Eye (tissue), 1 donor: ENCODE measurements at regions not wholly inside any gene's neighbourhood (a gene's known extent, or its start where the extent isn't known, plus 50 kb on each side); places are given as distances from the start of the nearest gene placed in this dataset.

Experiments used
- DNase-seq: peaks from one replicate; pipeline ENCODE4 v3.0.0-alpha.2; 2015

- no peak for DNase-seq
These were observed 50.4 kb upstream of the GGTA1 start for GRCh38 chr9:121550041-121550440.

DNA sequence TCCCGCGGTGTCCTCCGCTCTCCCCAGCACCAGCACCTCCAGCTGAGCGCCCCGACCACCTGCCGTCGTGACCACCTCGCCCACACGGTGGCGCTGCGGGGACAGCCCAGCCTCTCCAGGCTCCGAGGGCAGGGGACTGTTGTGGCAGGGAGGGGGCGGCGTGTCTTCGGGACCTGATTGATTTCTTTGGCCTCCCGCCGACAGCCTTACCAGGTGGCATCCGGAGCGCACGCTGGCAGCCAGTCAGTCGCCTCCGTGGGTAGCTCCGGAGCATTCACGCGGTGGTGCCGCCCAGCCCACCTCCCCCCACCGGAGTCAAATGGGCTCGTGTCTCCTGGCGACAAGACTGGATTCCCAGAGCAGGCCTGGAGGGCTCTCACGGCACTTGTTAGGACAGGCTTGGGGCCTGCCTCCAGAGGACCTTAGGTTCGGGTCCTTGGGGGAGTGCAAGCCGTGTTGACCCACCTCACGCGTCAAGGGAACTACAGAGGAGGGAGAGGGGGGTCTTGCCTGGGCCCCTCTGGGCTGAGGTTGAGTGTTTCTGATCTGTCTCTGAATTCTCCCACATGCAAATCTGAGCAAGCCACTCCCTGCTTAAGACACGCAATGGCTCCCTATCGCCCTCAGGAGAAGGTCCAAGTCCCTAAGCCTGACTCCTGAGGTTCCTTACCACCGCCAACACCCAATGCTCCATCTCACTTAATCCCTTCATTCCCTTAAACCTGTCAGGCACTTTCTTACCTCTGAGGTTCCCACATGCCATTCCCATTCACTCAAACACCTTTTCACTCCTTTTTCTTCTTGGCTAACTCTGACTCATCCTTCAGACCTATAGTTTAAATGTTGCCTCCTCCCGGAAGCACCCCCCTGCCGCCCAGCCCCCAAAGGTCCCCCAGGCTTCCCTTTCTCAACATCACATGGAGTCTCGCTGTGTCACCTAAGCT, 51.2 kb upstream of the GGTA1 start:
- peak; percentile 95 for DNase-seq

- DNase-seq, result no peak
These were observed 52.5 kb upstream of the GGTA1 start for GRCh38 chr9:121551985-121552753.

DNA sequence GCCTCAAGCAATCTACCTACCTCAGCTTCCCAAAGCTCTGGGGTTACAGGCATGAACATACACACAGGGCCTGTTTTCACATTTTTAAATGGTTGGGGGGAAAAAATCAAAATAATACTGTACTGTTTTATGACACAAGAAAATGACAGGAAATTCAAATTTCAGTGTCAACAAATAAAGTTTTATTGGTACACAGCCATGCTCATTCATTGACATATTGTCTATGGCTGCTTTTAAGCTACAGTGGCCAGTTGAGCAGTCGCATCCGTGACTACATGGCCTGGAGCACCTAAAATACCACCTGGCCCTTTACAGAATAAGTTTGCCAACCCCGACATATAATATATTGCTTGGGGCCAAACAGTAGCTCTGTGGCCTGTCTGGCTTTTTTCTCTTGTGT, 56.4 kb upstream of the GGTA1 start:
- DNase-seq, result no peak

DNA sequence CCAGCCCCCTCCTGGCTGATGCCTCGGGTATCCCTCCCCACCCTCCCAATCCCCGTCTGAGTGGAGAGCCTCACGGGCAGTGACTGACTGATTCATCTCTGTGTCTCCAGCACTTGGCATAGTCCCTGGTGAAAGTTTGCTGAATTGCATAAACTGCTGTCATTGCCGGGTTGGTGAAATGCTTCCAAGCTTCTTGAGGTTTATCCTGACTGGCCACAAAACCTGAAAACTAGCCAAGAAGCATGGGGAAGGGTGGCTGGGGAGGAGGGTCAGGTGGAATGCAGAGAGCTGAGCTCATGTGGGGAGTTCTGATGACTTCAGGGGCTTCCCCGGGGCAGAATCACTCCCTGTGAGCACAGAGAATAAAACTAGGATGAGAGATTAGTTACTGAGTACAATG, 56.9 kb upstream of the GGTA1 start:
- no peak for DNase-seq

DNA sequence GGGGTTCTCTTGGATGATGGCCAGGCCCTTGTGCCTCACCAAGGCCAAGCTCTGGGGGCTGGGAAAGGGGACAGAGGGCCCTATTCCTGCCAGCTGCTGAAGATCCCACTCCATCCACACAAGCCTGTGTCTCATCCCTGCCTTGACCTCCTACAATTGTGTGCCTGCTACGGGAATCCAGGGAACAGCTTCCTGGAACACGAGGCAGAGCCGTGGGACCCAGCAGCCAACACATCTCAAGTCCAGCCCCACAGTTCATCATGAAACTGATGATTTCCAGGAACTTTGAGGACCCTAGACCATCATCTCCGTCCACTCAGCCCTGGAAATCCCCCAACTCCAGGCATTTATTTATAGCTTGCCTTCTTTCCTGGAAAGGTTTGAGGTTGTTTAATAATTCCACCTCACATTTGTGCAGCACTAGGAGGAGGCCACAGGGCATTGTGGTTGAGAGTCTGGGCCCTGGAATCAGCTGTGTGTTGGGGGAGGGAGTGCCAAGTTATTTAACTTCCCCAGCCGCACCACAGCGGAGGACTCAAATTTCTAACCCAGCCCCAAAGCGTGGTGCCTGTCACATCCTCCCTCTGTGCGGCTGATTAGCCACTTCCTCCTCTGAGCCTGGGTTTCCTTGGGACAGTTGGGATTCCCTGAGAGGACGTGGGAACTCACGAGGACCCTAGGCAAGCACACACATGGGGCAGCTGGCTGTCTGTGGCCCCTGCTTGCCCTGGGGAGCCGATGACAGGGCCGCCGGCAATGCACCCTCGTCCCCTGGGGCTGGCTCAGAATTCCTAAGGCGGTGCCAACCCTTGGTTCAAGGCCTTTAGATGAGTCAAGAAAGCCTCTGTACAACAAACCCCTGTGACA, 58.2 kb upstream of the GGTA1 start:
- DNase-seq, result peak; percentile 85

DNA sequence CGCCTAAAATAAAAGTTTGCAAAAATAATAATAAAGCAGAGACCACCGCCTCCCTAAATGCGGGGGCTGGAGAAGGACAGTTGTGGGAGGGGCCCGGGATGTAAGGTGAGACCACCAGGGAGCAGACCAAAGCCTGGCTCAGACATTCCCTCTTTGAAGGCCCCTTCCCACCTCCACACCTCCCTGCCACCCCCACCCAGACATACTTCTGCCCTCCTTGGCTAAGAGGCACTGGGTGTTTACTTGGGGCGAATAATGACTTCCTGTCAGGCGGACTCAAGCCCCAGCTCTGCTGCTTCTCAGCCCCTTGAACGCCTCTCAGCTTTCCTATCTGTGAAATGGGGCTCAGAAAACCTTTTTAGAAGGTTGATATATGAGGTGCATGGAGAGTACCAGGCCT, 58.8 kb upstream of the GGTA1 start:
- no peak for DNase-seq

DNA sequence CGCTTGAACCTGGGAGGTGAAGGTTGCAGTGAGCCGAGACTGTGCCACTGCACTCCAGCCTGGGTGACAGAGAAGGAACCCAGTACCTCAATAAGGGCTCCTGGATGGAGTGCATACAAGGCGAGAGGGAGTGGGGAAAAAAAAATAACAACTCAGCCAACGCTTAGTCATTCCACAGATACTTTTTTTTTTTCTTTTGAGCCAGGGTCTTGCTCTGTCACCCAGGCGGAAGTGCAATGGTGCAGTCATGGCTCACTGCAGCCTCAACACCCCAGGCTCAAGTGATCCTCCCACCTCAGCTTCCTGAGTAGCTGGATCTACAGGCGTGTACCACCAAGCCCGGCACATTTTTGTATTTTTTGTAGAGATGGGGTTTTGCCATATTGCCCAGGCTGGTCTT, 59.5 kb upstream of the GGTA1 start:
- no peak for DNase-seq

- DNase-seq, result no peak
These were observed 61.3 kb upstream of the GGTA1 start for GRCh38 chr9:121560921-121561320.

DNA sequence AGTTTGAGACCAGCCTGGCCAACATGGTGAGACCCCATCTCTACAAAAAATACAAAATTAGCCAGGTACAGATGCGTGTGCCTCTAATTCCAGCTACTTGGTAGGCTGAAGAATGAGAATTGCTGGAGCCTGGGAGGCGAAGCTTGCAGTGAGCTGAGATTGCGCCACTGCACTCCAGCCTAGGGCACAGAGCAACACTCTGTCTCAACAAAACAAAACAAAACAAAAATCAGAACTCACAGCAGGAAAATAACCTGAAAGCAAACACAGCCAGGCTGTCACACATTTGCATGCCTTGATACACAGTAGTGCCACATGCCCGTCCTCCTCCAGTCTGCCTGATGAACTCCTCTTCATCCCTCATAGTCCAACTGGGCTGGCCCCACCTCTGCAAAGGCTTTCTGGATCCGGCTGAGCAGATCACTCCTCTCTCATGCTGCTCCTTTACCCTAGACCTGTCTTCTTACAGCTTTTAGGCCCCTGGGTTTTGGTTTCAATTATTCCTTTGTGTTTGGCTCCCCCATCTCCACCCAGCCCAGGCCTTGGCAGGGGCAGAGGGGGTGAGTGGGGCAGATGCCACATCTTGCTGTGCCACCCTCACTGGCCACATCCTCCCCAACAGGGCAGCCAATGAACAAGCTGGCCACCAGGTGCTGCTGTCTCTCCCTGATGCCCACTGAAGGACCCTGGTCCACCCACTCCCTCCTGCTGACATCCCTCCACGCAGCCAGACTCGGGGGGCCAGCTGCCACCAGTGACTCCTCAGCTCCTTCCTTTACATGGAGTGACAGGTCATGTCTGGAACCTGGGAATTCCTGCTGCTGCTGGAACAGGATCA, 62.0 kb upstream of the GGTA1 start:
- no peak for DNase-seq

GRCh38 chr9:121562301-121562700, 62.7 kb upstream of the GGTA1 start:
- DNase-seq, result no peak

DNA sequence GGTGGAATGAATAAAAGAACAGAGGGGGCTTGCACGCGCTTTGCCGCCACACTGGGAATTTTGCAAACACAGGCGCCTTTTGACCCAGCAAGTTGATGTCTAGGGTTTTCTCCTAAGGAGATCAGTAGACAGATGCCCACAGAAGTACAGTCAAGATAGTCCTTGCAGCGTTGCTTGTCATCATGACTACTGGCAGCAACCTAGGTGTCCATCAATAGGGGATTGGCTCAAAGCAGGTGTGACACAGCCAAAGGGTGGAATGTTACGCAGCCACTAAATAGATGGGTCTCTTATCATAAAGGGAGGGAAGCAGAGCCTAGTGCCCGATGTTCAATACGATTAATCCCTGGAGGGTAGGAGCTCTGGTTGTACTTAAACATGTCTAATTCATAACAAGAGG, 63.8 kb upstream of the GGTA1 start:
- DNase-seq, result no peak

DNA sequence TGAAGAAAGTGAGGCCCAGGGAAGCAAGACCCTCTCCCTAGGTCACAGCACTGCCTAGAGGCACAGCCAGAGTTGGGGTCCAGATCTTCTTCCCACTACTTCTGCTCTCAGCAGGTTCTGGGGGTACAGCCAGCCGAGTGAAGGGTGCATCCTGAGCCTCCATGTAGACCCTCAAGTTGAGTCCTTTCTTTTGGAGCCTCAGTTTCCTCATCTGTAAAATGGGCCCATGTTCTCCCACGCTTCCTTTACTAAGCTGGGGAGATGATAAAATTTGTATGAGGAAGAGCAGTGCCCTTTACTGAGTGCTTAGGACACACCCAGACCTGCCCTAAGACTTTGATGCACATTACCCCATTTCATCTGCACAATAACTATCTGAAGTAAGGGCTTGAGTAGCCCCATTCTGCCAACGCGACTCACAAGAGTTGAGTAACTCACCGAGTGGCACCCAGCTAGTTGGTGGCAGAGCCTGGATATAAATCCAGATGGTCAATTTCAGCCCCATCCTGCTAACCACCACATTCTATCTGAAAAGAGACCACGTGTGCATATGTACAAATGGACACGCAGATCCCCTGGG, 64.3 kb upstream of the GGTA1 start:
- DNase-seq, result no peak

GRCh38 chr9:121564504-121565260, 65.0 kb upstream of the GGTA1 start:
- no peak for DNase-seq

DNA sequence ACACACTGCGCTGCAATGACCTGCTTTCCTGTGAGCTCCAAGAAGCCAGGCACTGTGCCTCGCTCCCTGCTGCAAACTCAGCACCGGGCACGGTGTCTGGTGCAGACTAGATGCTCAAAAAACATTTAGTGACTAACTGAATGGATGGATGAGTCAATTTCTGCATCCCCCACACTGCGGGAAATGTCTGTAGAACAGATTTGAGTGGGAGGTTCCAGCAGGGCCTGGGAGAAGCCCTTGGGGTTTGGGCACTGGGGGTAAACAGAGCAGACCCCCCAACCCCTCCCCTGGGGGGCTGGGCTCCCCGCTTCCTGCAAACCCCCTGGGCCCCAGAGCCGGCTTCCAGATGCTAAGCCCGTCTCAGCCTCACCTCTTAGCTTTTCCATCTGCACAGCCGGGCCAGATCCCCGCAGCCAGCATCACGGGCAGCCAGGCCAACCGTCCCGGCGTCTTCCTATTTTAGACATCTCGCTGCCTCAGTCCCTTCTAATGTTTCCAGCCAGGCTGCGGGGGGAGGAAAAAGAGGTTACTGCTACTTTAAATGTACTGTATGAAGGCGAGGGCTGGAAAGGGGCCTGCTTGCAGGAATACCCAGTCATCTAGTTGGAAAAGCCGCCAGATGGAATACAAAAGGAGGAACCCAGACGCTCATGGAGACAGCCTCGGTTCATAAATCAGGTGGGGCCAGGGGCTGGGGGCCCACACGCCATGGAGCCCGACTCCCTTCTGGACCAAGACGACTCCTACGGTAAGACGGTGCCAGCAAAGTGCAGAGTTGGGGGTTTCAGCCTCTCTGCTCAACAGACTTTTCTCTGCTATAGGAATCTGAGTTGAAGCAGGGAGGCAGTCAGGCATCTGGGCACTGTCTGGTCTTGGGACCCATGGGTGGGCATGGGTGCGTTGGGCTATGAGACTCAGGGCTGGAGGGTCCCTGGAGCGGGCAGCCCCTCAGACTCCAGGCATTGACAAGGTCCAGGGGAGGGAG, 67.1 kb upstream of the GGTA1 start:
- DNase-seq, result peak; percentile 64

DNA sequence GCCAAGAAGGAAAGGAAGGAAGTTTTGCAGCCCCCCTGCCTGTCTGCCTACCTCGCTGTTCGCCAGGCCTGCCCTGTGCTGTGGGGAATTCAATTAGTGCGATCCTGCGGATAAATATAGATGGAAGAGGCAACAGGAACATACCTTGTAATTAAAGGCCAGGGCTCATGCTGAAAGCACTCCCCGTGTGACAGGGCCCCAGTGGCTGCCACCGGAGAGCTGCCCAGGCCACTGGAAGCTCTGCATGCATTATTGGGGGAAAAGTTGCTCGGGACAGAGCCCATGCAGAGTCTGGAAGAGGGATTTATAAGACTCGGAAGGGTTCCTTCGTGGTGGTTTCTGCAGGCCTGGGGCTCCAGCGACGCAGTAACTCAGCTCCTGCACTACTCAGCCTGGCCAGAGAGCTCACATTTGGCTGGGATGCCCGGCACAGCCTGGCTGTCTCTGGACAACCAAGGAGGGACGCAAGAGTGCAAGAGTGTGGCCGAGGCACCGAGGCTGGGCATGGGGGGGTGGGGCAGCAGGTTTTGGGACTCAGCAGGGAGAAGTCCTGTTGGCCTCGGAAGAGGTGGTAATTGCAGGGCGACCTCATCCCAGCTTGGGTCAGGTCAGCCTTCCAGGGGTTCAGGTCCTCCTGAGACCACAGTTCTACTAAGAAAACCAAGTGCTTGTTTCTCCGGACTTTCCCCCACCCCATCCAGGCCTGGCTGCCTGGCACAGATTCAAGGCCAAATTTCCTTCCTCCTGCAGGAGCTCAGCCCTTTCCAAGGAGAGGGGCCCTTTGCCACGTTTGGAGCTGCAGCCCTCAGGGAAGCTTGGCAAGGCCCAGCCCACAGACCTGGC, 68.1 kb upstream of the GGTA1 start:
- peak; percentile 62 for DNase-seq

- peak; percentile 27 for DNase-seq
These were observed 69.0 kb upstream of the GGTA1 start for GRCh38 chr9:121568343-121569265.

DNA sequence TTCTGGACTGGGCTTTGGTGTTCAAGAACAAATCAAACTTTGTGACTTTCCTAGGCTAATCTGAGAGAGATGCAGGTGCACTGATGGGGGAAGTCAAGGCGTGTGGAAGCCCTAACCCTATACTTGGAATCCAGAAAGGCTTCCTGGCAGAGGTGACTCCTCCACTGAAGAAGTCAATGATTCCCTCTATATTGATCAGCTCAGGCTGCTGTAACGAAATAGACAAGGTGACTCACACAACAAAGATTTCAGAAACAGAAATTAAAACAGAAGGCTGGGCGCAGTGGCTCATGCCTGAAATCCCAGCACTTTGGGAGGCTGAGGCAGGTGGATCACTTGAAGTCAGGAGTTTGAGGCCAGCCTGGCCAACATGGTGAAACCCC, 69.6 kb upstream of the GGTA1 start:
- DNase-seq, result no peak
